ENCODE measurements at regions not wholly inside any gene's neighbourhood (a gene's known extent, or its start where the extent isn't known, plus 50 kb on each side); places are given as distances from the start of the nearest gene placed in this dataset.

DNA sequence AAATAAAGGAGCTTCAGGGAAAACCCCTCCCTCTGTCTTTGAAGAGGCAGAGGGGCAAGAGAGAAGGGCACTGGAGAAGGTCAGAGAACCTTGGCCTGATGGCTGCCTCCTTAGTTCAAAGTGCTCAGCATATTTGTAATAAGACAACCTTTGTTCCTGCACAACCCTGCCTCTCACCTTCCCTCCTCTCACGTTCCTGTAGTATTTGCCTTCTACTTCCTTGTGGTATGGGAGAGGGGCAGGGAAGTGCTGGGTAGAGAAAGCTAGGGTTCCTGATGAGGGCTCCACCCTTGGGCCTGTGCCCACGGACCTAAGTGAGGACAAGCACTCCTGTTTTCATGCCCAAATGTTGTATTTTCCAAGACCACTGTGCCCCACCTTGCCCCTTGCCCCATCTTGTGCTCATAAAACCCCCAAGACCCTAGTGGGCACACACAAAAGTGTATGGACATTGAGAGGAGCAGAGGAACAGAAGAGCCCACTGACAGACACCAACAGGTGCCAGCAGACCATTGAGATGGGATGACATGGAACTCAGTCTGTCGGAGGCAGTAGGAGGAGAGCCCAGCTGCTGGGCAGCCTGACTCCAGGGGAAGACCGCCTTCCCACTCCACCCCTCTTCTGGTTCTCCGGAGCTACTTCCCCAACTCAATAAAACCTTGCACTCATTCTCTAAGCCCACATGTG, 261.5 kb upstream of the CCDC196 start:
- Histone ChIP-seq H2AFZ (no peak overlapping the region), H4K20me1 (ENCODE audit: insufficient read depth, poor library complexity, severe bottlenecking) (no peaks in the 10 kb centered on the region), H3K9me3 (ENCODE audit: low read depth) (no peaks in the 10 kb centered on the region), H3K4me3 (no peak overlapping the region), H3K9me2 (replicated peaks; ENCODE audit: insufficient read depth) (no peaks in the 10 kb centered on the region), H3K79me2 (no peaks in the 10 kb centered on the region), H3K4me2 (no peak overlapping the region), H3K36me3 (replicated peaks; ENCODE audit: insufficient read depth, low read depth) (no peaks in the 10 kb centered on the region), H3K4me1 (ENCODE audit: insufficient read depth) (no peaks in the 10 kb centered on the region), H3K27ac (no peak overlapping the region), H3K27me3 (no peaks in the 10 kb centered on the region)
- TF ChIP-seq EZH2phosphoT487 (IDR thresholded peaks at IDR 0.05; ENCODE audit: low read depth, severe bottlenecking, unreplicated experiment) (no peak), EZH2 (IDR thresholded peaks at IDR 0.05; ENCODE audit: borderline replicate concordance) (no peak)
- TF ChIP-seq, protein P1, sequence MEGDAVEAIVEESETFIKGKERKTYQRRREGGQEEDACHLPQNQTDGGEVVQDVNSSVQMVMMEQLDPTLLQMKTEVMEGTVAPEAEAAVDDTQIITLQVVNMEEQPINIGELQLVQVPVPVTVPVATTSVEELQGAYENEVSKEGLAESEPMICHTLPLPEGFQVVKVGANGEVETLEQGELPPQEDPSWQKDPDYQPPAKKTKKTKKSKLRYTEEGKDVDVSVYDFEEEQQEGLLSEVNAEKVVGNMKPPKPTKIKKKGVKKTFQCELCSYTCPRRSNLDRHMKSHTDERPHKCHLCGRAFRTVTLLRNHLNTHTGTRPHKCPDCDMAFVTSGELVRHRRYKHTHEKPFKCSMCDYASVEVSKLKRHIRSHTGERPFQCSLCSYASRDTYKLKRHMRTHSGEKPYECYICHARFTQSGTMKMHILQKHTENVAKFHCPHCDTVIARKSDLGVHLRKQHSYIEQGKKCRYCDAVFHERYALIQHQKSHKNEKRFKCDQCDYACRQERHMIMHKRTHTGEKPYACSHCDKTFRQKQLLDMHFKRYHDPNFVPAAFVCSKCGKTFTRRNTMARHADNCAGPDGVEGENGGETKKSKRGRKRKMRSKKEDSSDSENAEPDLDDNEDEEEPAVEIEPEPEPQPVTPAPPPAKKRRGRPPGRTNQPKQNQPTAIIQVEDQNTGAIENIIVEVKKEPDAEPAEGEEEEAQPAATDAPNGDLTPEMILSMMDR (IDR thresholded peaks at IDR 0.05; ENCODE audit: poor library complexity) = no peak
- 80% methylated on average over 5 of the region's 5 CpGs for WGBS (ENCODE audit: low lambda C conversion rate, missing lambda C conversion rate)
- no peak for DNase-seq (ENCODE audit: low spot score)

- Histone ChIP-seq H3K79me2 (no peaks in the 10 kb centered on the region), H3K27ac (no peak overlapping the region), H3K9me3 (ENCODE audit: low read depth) (no peaks in the 10 kb centered on the region), H3K9me2 (replicated peaks; ENCODE audit: insufficient read depth) (no peaks in the 10 kb centered on the region), H3K4me1 (ENCODE audit: insufficient read depth) (no peaks in the 10 kb centered on the region), H3K27me3 (no peaks in the 10 kb centered on the region), H3K36me3 (replicated peaks; ENCODE audit: insufficient read depth, low read depth) (no peaks in the 10 kb centered on the region), H3K4me3 (no peak overlapping the region), H3K4me2 (no peak overlapping the region), H4K20me1 (ENCODE audit: insufficient read depth, poor library complexity, severe bottlenecking) (no peaks in the 10 kb centered on the region), H2AFZ (no peak overlapping the region)
- no peak for TF ChIP-seq EZH2 (IDR thresholded peaks at IDR 0.05; ENCODE audit: borderline replicate concordance)
- TF ChIP-seq EZH2phosphoT487 (IDR thresholded peaks at IDR 0.05; ENCODE audit: low read depth, severe bottlenecking, unreplicated experiment) = no peak
- TF ChIP-seq, protein P1 (IDR thresholded peaks at IDR 0.05; ENCODE audit: poor library complexity) = no peak
- no peak for DNase-seq (ENCODE audit: low spot score)
Observed at GRCh38 chr14:66225337-66225736, 260.8 kb upstream of the CCDC196 start.

DNA sequence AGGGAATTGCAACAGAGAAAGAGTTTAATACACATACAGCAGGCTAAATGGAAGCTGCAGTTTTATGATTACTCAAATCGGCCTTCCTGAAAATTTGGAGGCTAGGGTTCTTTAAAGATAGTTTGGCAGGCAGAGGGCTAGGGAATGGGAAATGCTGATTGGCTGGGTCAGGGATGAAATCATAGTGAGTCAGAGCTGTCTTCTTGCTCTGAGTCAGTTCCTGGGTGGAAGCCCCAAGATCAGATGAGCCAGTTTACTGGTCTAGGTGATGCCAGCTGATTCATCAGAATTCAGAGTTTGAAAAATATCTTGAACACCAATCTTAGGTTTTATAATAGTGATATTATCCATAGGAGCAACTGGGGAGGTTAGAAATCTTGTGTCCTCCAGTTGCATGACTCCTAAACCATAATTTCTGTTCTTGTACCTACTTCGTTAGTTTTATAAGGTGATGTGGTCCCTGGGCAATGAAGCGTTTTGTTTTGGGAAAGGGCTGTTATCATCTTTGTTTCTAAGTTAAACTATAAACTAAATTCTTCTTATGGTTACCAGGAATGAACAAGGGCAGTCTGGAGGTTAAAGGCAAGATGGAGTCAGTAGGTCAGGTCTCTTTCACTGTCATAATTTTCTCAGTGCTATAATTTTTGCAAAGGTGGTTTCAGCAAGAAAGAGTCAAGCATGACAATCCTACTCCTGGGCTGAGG, 257.8 kb upstream of the CCDC196 start:
- H3K27ac ChIP-seq = no peak overlapping the region
- H4K20me1 ChIP-seq (ENCODE audit: insufficient read depth, poor library complexity, severe bottlenecking) = no peaks in the 10 kb centered on the region
- WGBS (ENCODE audit: low lambda C conversion rate, missing lambda C conversion rate) = 90% methylated on average over 3 of the region's 3 CpGs
- no peaks in the 10 kb centered on the region for H3K9me2 ChIP-seq (replicated peaks; ENCODE audit: insufficient read depth)
- no peaks in the 10 kb centered on the region for H3K4me1 ChIP-seq (ENCODE audit: insufficient read depth)
- no peak for DNase-seq (ENCODE audit: low spot score)
- H3K36me3 ChIP-seq (replicated peaks; ENCODE audit: insufficient read depth, low read depth) = no peaks in the 10 kb centered on the region
- H3K27me3 ChIP-seq = no peaks in the 10 kb centered on the region
- no peak for TF ChIP-seq EZH2phosphoT487 (IDR thresholded peaks at IDR 0.05; ENCODE audit: low read depth, severe bottlenecking, unreplicated experiment)
- TF ChIP-seq EZH2 (IDR thresholded peaks at IDR 0.05; ENCODE audit: borderline replicate concordance) = no peak
- TF ChIP-seq, protein P1 (IDR thresholded peaks at IDR 0.05; ENCODE audit: poor library complexity) = no peak
- H3K4me2 ChIP-seq = no peak overlapping the region
- no peak overlapping the region for H2AFZ ChIP-seq
- no peak overlapping the region for H3K4me3 ChIP-seq
- no peaks in the 10 kb centered on the region for H3K9me3 ChIP-seq (ENCODE audit: low read depth)
- H3K79me2 ChIP-seq = no peaks in the 10 kb centered on the region

Data from hepatocyte (in vitro differentiated cells).